ENCODE measurements at regions not wholly inside any gene's neighbourhood (a gene's known extent, or its start where the extent isn't known, plus 50 kb on each side); places are given as distances from the start of the nearest gene placed in this dataset.

GRCh38 chr2:21515903-21516302 is 392.1 kb downstream of the TDRD15 start:
- no peaks in the 10 kb centered on the region for H3K27me3 ChIP-seq
- H3K36me3 ChIP-seq = no peaks in the 10 kb centered on the region
- H3K27ac ChIP-seq = no peak overlapping the region
- H3K4me1 ChIP-seq = no peaks in the 10 kb centered on the region
- no peaks in the 10 kb centered on the region for H3K9me3 ChIP-seq
- ATAC-seq (no peak), DNase-seq (no peak)
- H3K4me3 ChIP-seq = no peak overlapping the region
- intact Hi-C loops (cut with DNase I) = no loop called here
- no peak for TF ChIP-seq CTCF (IDR thresholded peaks at IDR 0.05)

DNA sequence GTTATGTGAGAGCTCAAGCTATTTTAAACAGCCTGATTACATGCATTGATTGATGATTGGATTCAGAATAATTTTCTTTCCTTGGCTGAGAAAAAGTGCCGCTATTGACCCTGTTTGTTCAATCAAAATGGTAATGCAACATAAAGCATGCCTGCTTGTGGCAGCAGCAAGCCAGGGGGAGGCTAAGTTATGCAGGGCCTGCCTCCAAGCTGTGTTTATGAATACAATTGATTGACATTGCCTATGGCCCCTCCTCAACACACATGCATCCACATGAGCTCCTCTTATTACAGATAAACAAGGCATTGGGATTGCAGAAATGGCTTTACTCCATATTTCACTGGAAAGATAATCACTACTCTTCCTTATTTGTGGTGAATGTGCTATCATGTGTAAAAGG is 395.6 kb downstream of the TDRD15 start:
- Histone ChIP-seq H3K27me3 (no peaks in the 10 kb centered on the region), H3K4me1 (no peaks in the 10 kb centered on the region), H3K4me3 (no peak overlapping the region), H3K9me3 (no peaks in the 10 kb centered on the region), H3K36me3 (no peaks in the 10 kb centered on the region), H3K27ac (no peak overlapping the region)
- intact Hi-C loops (cut with DNase I) = no loop called here
- ATAC-seq = peak; percentile 17
- no peak for DNase-seq
- no peak for TF ChIP-seq CTCF (IDR thresholded peaks at IDR 0.05)

GRCh38 chr2:21519821-21520220 is 396.1 kb downstream of the TDRD15 start:
- ATAC-seq (peak; percentile 83), DNase-seq (peak in 2 of 4 donors; percentile 24 to 40)
- no peak for TF ChIP-seq CTCF (IDR thresholded peaks at IDR 0.05)
- intact Hi-C loops (cut with DNase I) = no loop called here
- no peak overlapping the region for H3K4me3 ChIP-seq
- H3K36me3 ChIP-seq = no peaks in the 10 kb centered on the region
- no peak overlapping the region for H3K27ac ChIP-seq
- H3K4me1 ChIP-seq = no peaks in the 10 kb centered on the region
- H3K27me3 ChIP-seq = no peaks in the 10 kb centered on the region
- H3K9me3 ChIP-seq = no peaks in the 10 kb centered on the region

GRCh38 chr2:21535826-21536225 is 412.1 kb downstream of the TDRD15 start:
- ATAC-seq (no peak), DNase-seq (no peak)
- TF ChIP-seq CTCF (IDR thresholded peaks at IDR 0.05) = no peak
- Histone ChIP-seq H3K4me1 (no peaks in the 10 kb centered on the region), H3K27me3 (no peaks in the 10 kb centered on the region), H3K9me3 (peaks cover 0 to 34% of the 10 kb centered on the region in 2 donors), H3K4me3 (no peak overlapping the region), H3K36me3 (no peaks in the 10 kb centered on the region), H3K27ac (no peak overlapping the region)
- intact Hi-C loops (cut with DNase I) = no loop called here

GRCh38 chr2:21539685-21540084 is 415.9 kb downstream of the TDRD15 start:
- no peak for DNase-seq
- no peak for ATAC-seq
- no peaks in the 10 kb centered on the region for H3K27me3 ChIP-seq
- TF ChIP-seq CTCF (IDR thresholded peaks at IDR 0.05) = no peak
- no peaks in the 10 kb centered on the region for H3K36me3 ChIP-seq
- no peaks in the 10 kb centered on the region for H3K4me1 ChIP-seq
- H3K27ac ChIP-seq = no peak overlapping the region
- no peak overlapping the region for H3K4me3 ChIP-seq
- H3K9me3 ChIP-seq = peaks cover 0 to 26% of the 10 kb centered on the region in 2 donors
- intact Hi-C loops (cut with DNase I) = no loop called here
